Mucosa of descending colon (tissue), 3 donors: ENCODE measurements at regions not wholly inside any gene's neighbourhood (a gene's known extent, or its start where the extent isn't known, plus 50 kb on each side); places are given as distances from the start of the nearest gene placed in this dataset.

Experiments used
- ATAC-seq: fragments of 200-7000 bp; cut with Tn5 transposase; one replicate; pipeline ENCODE4 v1.9.1; 2020; ENCODE audit warnings: mild to moderate bottlenecking, moderate library complexity
- DNase-seq, 3 donors: peaks; one replicate each; pipeline ENCODE4 v3.0.0-alpha.2; 2020
- H3K36me3 ChIP-seq: fragments of 200-600 bp; one replicate; pipeline ENCODE4 v1.8.0; 2021; ENCODE audit warnings: low read depth, mild to moderate bottlenecking
- H3K4me1 ChIP-seq: fragments of 200-600 bp; one replicate; pipeline ENCODE4 v1.8.0; 2021; ENCODE audit warnings: low read depth, mild to moderate bottlenecking
- H3K4me3 ChIP-seq: fragments of 200-600 bp; one replicate; pipeline ENCODE4 v1.8.0; 2021; ENCODE audit warnings: mild to moderate bottlenecking
- H3K9me3 ChIP-seq: fragments of 200-600 bp; one replicate; pipeline ENCODE4 v1.8.0; 2021; ENCODE audit warnings: mild to moderate bottlenecking
- CTCF ChIP-seq: fragments of 200-600 bp; IDR thresholded peaks from one replicate; pipeline ENCODE4 v1.8.0; 2022; ENCODE audit warnings: antibody characterized with exemption, mild to moderate bottlenecking
- intact Hi-C, 2 donors: fragments of 100-400 bp; cut with DNase I in 1 of 2; cut with micrococcal nuclease in 1 of 2; formaldehyde crosslinking; loops; one replicate each; pipeline versions ENCODE4 v1.11.0 to v1.11.1; 2022; cut with DNase I, micrococcal nuclease
- donor health status: DM: no; HTN: no; CAD: no; lungs with moderate emphysema.
- donor health status: DM: no; HTN: no; CAD: no.
- donor health status: DM: no; HTN: yes; CAD: no.

DNA sequence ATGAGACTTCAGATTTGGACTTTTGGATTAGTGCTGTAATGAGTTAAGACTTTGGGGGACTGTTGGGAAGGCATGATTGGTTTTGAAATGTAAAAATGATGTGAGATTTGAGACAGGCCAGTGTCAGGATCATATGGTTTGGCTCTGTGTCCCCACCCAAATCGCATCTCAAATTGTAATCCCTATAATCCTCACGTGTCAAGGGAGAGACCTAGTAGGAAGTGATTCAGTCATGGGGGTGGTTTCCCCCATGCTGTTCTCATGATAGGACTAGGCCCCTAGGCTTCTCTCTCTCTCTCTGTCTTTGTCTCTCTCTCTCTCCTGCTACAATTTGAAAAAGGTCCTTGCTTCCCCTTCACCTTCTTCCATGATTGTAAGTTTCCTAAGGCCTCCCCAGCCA lies 473.3 kb upstream of the CD180 start:
- no peak for TF ChIP-seq CTCF
- no peak for ATAC-seq
- no peak for DNase-seq
- Histone ChIP-seq H3K4me3 (no peak overlapping the region), H3K4me1 (no peaks in the 10 kb centered on the region), H3K9me3 (peaks cover 10% of the 10 kb centered on the region), H3K36me3 (no peaks in the 10 kb centered on the region)
- intact Hi-C loops: no loop called here

DNA sequence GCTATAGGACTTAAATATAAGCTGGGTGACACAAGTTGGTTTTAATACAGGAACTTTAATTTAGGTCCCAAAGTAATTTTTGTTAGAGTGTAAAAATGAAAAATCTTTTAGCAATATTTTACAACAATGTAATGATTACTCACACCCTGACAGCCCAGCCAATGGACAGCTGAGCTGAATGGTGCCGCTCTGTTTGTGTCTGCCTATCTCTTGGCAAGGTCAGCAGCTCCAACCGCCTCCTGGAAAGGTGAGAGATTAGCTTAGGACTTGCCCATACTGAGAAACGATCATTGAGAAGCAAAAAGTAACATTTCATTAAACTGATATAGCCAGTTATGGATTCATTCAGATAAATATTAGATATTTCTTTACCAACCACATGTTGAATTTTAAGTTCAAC lies 463.6 kb upstream of the CD180 start:
- no peak for TF ChIP-seq CTCF
- H3K36me3 ChIP-seq: no peaks in the 10 kb centered on the region
- intact Hi-C loops: no loop called here
- ATAC-seq: no peak
- H3K4me3 ChIP-seq: no peak overlapping the region
- H3K9me3 ChIP-seq: no peaks in the 10 kb centered on the region
- DNase-seq: no peak
- no peaks in the 10 kb centered on the region for H3K4me1 ChIP-seq

GRCh38 chr5:67659288-67659687 lies 462.7 kb upstream of the CD180 start:
- no peak for TF ChIP-seq CTCF
- no peak overlapping the region for H3K4me3 ChIP-seq
- no peak for DNase-seq
- H3K36me3 ChIP-seq: no peaks in the 10 kb centered on the region
- H3K4me1 ChIP-seq: no peaks in the 10 kb centered on the region
- intact Hi-C loops: no loop called here
- no peaks in the 10 kb centered on the region for H3K9me3 ChIP-seq
- ATAC-seq: no peak

DNA sequence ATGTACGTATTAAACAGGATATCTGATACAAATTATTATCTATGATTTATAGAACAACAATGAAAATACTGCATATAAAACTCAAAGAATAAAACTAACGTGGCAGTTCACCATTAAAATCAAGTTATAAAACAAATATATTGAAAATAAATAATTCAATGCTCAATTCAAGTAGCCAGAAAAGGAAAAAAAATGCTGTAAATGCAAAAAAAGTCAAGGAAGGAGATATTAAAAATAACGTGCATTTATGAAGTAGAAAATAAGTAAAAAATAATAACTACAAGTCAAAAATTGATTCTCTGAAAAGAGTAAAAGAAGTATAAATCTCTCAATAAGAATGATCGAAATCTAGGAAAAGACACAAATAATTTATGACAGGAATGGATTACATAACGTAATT lies 460.5 kb upstream of the CD180 start:
- H3K4me1 ChIP-seq: no peaks in the 10 kb centered on the region
- no peaks in the 10 kb centered on the region for H3K36me3 ChIP-seq
- no peak overlapping the region for H3K4me3 ChIP-seq
- TF ChIP-seq CTCF: no peak
- DNase-seq: no peak
- ATAC-seq: no peak
- no peaks in the 10 kb centered on the region for H3K9me3 ChIP-seq
- intact Hi-C loops: no loop called here

- intact Hi-C loops: no loop called here
- Histone ChIP-seq H3K36me3 (no peaks in the 10 kb centered on the region), H3K9me3 (no peaks in the 10 kb centered on the region), H3K4me1 (peaks cover 7% of the 10 kb centered on the region), H3K4me3 (no peak overlapping the region)
- no peak for TF ChIP-seq CTCF
- DNase-seq (no peak), ATAC-seq (no peak)
Measured at GRCh38 chr5:67652201-67652600, 455.6 kb upstream of the CD180 start.

GRCh38 chr5:67651180-67651579 lies 454.6 kb upstream of the CD180 start:
- ATAC-seq: no peak

More at GRCh38 chr5:67651180-67651579, 454.6 kb upstream of the CD180 start:
- Histone ChIP-seq H3K4me3 (no peak overlapping the region), H3K9me3 (no peaks in the 10 kb centered on the region), H3K36me3 (no peaks in the 10 kb centered on the region), H3K4me1 (peaks cover 7% of the 10 kb centered on the region)
- no peak for DNase-seq
- intact Hi-C loops: no loop called here
- TF ChIP-seq CTCF: no peak
